Mucosa of rectum (tissue), 2 donors: ENCODE measurements at regions not wholly inside any gene's neighbourhood (a gene's known extent, or its start where the extent isn't known, plus 50 kb on each side); places are given as distances from the start of the nearest gene placed in this dataset.
"Not testable (repeated sequence)": the region's sequence is repeated elsewhere in the genome, so short reads cannot be mapped to it uniquely, and the experiment has no call there.

Source experiments
- H3K27ac ChIP-seq, 2 donors: one replicate each; pipeline ENCODE4 v1.7.0; 2013; ENCODE audit warnings: inconsistent platforms in 2 of 2, low read depth in 2 of 2, low read length in 2 of 2
- H3K27me3 ChIP-seq, 2 donors: one replicate each; pipeline ENCODE4 v1.7.0; 2013; ENCODE audit warnings: low read length in 2 of 2; ENCODE audit not compliant: control insufficient read depth in 2 of 2, insufficient read depth in 2 of 2
- H3K36me3 ChIP-seq, 2 donors: one replicate each; pipeline ENCODE4 v1.7.0; 2013; ENCODE audit warnings: low read length in 2 of 2; ENCODE audit not compliant: control insufficient read depth in 2 of 2, insufficient read depth in 2 of 2
- H3K4me1 ChIP-seq, 2 donors: one replicate each; pipeline ENCODE4 v1.7.0; 2013; ENCODE audit warnings: low read length in 2 of 2, mild to moderate bottlenecking in 1 of 2; ENCODE audit not compliant: control insufficient read depth in 2 of 2, insufficient read depth in 2 of 2
- H3K4me3 ChIP-seq, 2 donors: one replicate each; pipeline ENCODE4 v1.7.0; 2013; ENCODE audit warnings: low read length in 2 of 2
- H3K9ac ChIP-seq, 2 donors: one replicate each; pipeline ENCODE4 v1.7.0; 2013; ENCODE audit warnings: low read length in 2 of 2, low read depth in 1 of 2, mild to moderate bottlenecking in 1 of 2
- H3K9me3 ChIP-seq, 2 donors: one replicate each; pipeline ENCODE4 v1.7.0; 2013; ENCODE audit warnings: low read length in 2 of 2; ENCODE audit not compliant: control insufficient read depth in 2 of 2
- donor health status: healthy.
- donor health status: Normal muscosa, but diverticular disease.

- Histone ChIP-seq H3K36me3 (peaks cover 0 to 5% of the 10 kb centered on the region in 2 donors), H3K27me3 (no peaks in the 10 kb centered on the region), H3K9ac (no peak overlapping the region), H3K27ac (no peak overlapping the region), H3K4me1 (no peaks in the 10 kb centered on the region), H3K9me3 (no peaks in the 10 kb centered on the region), H3K4me3 (no peak overlapping the region)
These were observed 325.9 kb downstream of the KLF12 start for GRCh38 chr13:73808318-73808717.

GRCh38 chr13:73805326-73805958 lies 328.8 kb downstream of the KLF12 start:
- H3K36me3 ChIP-seq, H3K27ac ChIP-seq, H3K4me1 ChIP-seq, H3K4me3 ChIP-seq, H3K9me3 ChIP-seq, H3K27me3 ChIP-seq, H3K9ac ChIP-seq: not testable (repeated sequence)

DNA sequence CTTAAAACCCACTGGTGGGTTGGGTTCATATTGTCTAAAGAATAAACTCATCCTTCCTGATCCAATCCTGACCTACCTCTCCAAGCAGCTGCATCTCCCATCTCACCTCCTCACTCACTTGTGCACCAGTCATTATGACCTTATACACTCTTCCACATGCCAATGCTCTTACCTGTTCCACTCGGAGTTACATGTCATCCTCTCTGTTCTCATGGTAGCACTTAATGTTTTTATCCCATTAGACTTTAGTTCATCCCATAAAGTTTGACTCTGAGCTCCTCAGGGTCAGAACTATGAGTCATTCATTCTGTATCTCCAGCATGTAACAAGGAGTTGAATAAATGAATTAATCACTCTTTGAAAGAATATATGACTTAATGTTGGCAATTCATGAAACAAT lies 330.2 kb downstream of the KLF12 start:
- Histone ChIP-seq H3K4me1 (no peaks in the 10 kb centered on the region), H3K36me3 (no peaks in the 10 kb centered on the region), H3K9me3 (no peaks in the 10 kb centered on the region), H3K4me3 (no peak overlapping the region), H3K27me3 (no peaks in the 10 kb centered on the region), H3K9ac (no peak overlapping the region), H3K27ac (no peak overlapping the region)

GRCh38 chr13:73800011-73800410 lies 334.2 kb downstream of the KLF12 start:
- H3K9me3 ChIP-seq = no peaks in the 10 kb centered on the region
- no peak overlapping the region for H3K4me3 ChIP-seq
- no peaks in the 10 kb centered on the region for H3K4me1 ChIP-seq
- no peak overlapping the region for H3K9ac ChIP-seq
- H3K27me3 ChIP-seq = no peaks in the 10 kb centered on the region
- H3K36me3 ChIP-seq = no peaks in the 10 kb centered on the region
- H3K27ac ChIP-seq = no peak overlapping the region

DNA sequence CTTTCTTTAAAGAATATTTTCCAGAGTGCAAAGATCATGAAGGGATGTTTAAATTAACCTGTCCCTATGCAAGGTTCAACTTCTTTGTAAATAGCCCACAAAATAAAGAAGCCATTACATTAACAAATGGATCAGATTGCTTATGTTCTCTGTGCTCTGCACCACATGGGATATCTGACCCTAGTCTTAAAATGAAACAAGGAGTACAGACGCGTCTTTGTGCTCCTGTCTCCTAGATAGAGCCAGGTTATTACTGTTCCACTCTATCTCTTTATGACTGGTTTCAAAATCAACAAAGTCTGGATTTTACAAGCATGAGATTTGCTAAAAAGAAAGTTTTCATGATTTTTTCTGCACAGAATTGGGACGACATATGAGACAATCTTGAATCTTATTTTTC lies 339.4 kb downstream of the KLF12 start:
- H3K9me3 ChIP-seq = no peaks in the 10 kb centered on the region
- no peaks in the 10 kb centered on the region for H3K27me3 ChIP-seq
- H3K4me1 ChIP-seq = no peaks in the 10 kb centered on the region
- H3K9ac ChIP-seq = no peak overlapping the region
- H3K27ac ChIP-seq = no peak overlapping the region
- H3K36me3 ChIP-seq = no peaks in the 10 kb centered on the region
- no peak overlapping the region for H3K4me3 ChIP-seq

GRCh38 chr13:73793361-73793760 lies 340.8 kb downstream of the KLF12 start:
- Histone ChIP-seq H3K27me3 (no peaks in the 10 kb centered on the region), H3K36me3 (no peaks in the 10 kb centered on the region), H3K27ac (no peak overlapping the region), H3K4me3 (no peak overlapping the region), H3K9ac (no peak overlapping the region), H3K4me1 (no peaks in the 10 kb centered on the region), H3K9me3 (no peaks in the 10 kb centered on the region)

GRCh38 chr13:73792796-73793195 lies 341.4 kb downstream of the KLF12 start:
- H3K36me3 ChIP-seq = no peaks in the 10 kb centered on the region

GRCh38 chr13:73782450-73783449 lies 351.5 kb downstream of the KLF12 start:
- Histone ChIP-seq H3K9me3 (no peaks in the 10 kb centered on the region), H3K9ac (no peak overlapping the region), H3K4me1 (no peaks in the 10 kb centered on the region), H3K4me3 (no peak overlapping the region), H3K27me3 (no peaks in the 10 kb centered on the region), H3K36me3 (no peaks in the 10 kb centered on the region), H3K27ac (no peak overlapping the region)

More at GRCh38 chr13:73792796-73793195, 341.4 kb downstream of the KLF12 start:
- Histone ChIP-seq H3K9ac (no peak overlapping the region), H3K9me3 (no peaks in the 10 kb centered on the region), H3K4me3 (no peak overlapping the region), H3K27me3 (no peaks in the 10 kb centered on the region), H3K4me1 (no peaks in the 10 kb centered on the region), H3K27ac (no peak overlapping the region)

GRCh38 chr13:73781384-73781783 lies 352.8 kb downstream of the KLF12 start:
- no peaks in the 10 kb centered on the region for H3K4me1 ChIP-seq
- no peak overlapping the region for H3K4me3 ChIP-seq
- H3K27ac ChIP-seq = no peak overlapping the region
- H3K9ac ChIP-seq = no peak overlapping the region
- H3K27me3 ChIP-seq = no peaks in the 10 kb centered on the region
- no peaks in the 10 kb centered on the region for H3K36me3 ChIP-seq
- no peaks in the 10 kb centered on the region for H3K9me3 ChIP-seq

- H3K36me3 ChIP-seq = no peaks in the 10 kb centered on the region
- H3K4me1 ChIP-seq = no peaks in the 10 kb centered on the region
- no peak overlapping the region for H3K4me3 ChIP-seq
- no peaks in the 10 kb centered on the region for H3K27me3 ChIP-seq
- no peak overlapping the region for H3K9ac ChIP-seq
- no peak overlapping the region for H3K27ac ChIP-seq
- H3K9me3 ChIP-seq = no peaks in the 10 kb centered on the region
These were observed 354.3 kb downstream of the KLF12 start for GRCh38 chr13:73779881-73780280.
